ENCODE measurements at regions not wholly inside any gene's neighbourhood (a gene's known extent, or its start where the extent isn't known, plus 50 kb on each side); places are given as distances from the start of the nearest gene placed in this dataset.
A peak's percentile ranks its signal among the peaks of the same experiment; 100 is the strongest.
"Not testable (repeated sequence)": the region's sequence is repeated elsewhere in the genome, so short reads cannot be mapped to it uniquely, and the experiment has no call there.

DNA sequence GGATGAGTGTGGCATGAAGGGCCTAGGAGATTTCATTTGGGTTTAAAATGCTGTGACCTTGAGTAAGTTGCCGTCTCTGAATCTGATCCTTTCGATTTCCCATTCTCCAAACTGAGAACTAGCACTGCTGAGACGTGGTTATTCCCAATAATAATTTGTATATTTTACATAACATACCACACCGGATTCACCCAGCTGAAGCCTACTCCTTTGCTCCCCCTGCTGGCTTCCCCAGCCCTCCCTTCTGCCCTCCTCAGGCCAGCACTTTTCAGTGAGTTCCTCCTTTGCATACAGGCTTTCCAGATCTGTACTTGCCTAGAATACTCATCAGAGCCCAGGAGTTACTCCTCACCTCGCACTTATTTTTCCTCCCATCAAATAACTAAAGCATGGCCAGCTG, 255.1 kb downstream of the OR4F29 start:
- DNase-seq = not testable (repeated sequence)

DNA sequence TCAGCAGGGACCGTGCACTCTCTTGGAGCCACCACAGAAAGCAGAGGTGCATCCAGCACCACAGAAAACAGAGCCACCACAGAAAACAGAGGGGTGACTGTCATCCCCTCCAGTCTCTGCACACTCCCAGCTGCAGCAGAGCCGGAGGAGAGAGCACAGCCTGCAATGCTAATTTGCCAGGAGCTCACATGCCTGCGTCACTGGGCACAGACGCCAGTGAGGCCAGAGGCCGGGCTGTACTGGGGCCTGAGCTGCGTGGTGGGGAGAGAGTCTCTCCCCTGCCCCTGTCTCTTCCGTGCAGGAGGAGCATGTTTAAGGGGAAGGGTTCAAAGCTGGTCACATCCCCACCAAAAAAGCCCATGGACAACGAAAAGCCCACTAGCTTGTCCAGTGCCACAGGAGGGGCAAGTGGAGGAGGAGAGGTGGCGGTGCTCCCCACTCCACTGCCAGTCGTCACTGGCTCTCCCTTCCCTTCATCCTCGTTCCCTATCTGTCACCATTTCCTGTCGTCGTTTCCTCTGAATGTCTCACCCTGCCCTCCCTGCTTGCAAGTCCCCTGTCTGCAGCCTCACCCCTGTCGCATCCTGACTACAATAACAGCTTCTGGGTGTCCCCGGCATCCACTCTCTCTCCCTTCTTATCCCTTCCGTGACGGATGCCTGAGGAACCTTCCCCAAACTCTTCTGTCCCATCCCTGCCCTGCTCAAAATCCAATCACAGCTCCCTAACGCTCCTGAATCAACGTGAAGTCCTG, 260.0 kb downstream of the OR4F29 start:
- DNase-seq = not testable (repeated sequence)

DNA sequence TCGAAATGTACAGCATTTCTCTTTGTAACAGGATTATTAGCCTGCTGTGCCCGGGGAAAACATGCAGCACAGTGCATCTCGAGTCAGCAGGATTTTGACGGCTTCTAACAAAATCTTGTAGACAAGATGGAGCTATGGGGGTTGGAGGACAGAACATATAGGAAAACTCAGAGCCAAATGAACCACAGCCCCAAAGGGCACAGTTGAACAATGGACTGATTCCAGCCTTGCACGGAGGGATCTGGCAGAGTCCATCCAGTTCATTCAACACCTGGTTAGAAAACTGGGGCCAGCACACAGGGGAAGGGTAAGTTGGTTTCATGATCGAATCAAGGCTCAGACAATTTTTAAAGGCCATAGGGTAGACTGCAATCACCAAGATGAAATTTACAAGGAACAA, 260.8 kb downstream of the OR4F29 start:
- DNase-seq = not testable (repeated sequence)

DNA sequence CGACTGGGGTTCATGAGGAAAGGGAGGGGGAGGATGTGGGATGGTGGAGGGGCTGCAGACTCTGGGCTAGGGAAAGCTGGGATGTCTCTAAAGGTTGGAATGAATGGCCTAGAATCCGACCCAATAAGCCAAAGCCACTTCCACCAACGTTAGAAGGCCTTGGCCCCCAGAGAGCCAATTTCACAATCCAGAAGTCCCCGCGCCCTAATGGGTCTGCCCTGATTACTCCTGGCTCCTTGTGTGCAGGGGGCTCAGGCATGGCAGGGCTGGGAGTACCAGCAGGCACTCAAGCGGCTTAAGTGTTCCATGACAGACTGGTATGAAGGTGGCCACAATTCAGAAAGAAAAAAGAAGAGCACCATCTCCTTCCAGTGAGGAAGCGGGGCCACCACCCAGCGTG, 261.6 kb downstream of the OR4F29 start:
- DNase-seq = not testable (repeated sequence)

DNA sequence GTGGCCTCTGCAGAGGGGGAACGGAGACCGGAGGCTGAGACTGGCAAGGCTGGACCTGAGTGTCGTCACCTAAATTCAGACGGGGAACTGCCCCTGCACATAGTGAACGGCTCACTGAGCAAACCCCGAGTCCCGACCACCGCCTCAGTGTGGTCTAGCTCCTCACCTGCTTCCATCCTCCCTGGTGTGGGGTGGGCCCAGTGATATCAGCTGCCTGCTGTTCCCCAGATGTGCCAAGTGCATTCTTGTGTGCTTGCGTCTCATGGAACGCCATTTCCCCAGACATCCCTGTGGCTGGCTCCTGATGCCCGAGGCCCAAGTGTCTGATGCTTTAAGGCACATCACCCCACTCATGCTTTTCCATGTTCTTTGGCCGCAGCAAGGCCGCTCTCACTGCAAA, 262.2 kb downstream of the OR4F29 start:
- DNase-seq = not testable (repeated sequence)

DNA sequence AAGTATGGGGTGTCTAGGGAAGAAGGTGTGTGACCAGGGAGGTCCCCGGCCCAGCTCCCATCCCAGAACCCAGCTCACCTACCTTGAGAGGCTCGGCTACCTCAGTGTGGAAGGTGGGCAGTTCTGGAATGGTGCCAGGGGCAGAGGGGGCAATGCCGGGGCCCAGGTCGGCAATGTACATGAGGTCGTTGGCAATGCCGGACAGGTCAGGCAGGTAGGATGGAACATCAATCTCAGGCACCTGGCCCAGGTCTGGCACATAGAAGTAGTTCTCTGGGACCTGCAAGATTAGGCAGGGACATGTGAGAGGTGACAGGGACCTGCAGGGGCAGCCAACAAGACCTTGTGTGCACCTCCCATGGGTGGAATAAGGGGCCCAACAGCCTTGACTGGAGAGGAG, 264.2 kb downstream of the OR4F29 start:
- not testable (repeated sequence) for DNase-seq

DNA sequence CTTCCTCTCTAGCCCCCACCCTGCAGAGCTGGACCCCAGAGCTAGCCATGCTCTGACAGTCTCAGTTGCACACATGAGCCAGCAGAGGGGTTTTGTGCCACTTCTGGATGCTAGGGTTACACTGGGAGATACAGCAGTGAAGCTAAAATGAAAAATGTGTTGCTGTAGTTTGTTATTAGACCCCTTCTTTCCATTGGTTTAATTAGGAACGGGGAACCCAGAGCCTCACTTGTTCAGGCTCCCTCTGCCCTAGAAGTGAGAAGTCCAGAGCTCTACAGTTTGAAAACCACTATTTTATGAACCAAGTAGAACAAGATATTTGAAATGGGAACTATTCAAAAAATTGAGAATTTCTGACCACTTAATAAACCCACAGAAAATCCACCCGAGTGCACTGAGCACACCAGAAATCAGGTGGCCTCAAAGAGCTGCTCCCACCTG, 264.8 kb downstream of the OR4F29 start:
- not testable (repeated sequence) for DNase-seq

DNA sequence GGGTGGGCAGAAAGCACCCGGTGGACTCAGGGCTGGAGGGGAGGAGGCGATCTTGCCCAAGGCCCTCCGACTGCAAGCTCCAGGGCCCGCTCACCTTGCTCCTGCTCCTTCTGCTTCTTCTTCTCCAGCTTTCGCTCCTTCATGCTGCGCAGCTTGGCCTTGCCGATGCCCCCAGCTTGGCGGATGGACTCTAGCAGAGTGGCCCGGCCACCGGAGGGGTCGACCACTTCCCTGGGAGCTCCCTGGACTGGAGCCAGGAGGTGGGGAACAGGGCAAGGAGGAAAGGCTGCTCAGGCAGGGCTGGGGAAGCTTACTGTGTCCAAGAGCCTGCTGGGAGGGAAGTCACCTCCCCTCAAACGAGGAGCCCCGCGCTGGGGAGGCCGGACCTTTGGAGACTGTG, 265.3 kb downstream of the OR4F29 start:
- not testable (repeated sequence) for DNase-seq

DNA sequence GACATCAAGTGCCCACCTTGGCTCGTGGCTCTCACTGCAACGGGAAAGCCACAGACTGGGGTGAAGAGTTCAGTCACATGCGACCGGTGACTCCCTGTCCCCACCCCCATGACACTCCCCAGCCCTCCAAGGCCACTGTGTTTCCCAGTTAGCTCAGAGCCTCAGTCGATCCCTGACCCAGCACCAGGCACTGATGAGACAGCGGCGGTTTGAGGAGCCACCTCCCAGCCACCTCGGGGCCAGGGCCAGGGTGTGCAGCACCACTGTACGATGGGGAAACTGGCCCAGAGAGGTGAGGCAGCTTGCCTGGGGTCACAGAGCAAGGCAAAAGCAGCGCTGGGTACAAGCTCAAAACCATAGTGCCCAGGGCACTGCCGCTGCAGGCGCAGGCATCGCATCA, 266.0 kb downstream of the OR4F29 start:
- DNase-seq = not testable (repeated sequence)

DNA sequence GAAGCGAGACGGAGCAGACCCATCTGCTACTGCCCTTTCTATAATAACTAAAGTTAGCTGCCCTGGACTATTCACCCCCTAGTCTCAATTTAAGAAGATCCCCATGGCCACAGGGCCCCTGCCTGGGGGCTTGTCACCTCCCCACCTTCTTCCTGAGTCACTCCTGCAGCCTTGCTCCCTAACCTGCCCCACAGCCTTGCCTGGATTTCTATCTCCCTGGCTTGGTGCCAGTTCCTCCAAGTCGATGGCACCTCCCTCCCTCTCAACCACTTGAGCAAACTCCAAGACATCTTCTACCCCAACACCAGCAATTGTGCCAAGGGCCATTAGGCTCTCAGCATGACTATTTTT, 267.2 kb downstream of the OR4F29 start:
- not testable (repeated sequence) for DNase-seq

DNA sequence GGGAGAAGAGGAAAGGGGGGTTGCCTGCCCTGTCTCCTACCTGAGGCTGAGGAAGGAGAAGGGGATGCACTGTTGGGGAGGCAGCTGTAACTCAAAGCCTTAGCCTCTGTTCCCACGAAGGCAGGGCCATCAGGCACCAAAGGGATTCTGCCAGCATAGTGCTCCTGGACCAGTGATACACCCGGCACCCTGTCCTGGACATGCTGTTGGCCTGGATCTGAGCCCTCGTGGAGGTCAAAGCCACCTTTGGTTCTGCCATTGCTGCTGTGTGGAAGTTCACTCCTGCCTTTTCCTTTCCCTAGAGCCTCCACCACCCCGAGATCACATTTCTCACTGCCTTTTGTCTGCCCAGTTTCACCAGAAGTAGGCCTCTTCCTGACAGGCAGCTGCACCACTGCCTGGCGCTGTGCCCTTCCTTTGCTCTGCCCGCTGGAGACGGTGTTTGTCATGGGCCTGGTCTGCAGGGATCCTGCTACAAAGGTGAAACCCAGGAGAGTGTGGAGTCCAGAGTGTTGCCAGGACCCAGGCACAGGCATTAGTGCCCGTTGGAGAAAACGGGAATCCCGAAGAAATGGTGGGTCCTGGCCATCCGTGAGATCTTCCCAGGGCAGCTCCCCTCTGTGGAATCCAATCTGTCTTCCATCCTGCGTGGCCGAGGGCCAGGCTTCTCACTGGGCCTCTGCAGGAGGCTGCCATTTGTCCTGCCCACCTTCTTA, 267.7 kb downstream of the OR4F29 start:
- DNase-seq = not testable (repeated sequence)

DNA sequence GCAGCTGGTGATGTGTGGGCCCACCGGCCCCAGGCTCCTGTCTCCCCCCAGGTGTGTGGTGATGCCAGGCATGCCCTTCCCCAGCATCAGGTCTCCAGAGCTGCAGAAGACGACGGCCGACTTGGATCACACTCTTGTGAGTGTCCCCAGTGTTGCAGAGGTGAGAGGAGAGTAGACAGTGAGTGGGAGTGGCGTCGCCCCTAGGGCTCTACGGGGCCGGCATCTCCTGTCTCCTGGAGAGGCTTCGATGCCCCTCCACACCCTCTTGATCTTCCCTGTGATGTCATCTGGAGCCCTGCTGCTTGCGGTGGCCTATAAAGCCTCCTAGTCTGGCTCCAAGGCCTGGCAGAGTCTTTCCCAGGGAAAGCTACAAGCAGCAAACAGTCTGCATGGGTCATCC, 268.4 kb downstream of the OR4F29 start:
- DNase-seq = not testable (repeated sequence)

DNA sequence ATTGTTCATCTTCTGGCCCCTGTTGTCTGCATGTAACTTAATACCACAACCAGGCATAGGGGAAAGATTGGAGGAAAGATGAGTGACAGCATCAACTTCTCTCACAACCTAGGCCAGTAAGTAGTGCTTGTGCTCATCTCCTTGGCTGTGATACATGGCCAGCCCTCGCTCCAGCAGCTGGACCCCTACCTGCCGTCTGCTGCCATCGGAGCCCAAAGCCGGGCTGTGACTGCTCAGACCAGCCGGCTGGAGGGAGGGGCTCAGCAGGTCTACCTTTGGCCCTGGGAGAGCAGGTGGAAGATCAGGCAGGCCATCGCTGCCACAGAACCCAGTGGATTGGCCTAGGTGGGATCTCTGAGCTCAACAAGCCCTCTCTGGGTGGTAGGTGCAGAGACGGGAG, 268.8 kb downstream of the OR4F29 start:
- not testable (repeated sequence) for DNase-seq

DNA sequence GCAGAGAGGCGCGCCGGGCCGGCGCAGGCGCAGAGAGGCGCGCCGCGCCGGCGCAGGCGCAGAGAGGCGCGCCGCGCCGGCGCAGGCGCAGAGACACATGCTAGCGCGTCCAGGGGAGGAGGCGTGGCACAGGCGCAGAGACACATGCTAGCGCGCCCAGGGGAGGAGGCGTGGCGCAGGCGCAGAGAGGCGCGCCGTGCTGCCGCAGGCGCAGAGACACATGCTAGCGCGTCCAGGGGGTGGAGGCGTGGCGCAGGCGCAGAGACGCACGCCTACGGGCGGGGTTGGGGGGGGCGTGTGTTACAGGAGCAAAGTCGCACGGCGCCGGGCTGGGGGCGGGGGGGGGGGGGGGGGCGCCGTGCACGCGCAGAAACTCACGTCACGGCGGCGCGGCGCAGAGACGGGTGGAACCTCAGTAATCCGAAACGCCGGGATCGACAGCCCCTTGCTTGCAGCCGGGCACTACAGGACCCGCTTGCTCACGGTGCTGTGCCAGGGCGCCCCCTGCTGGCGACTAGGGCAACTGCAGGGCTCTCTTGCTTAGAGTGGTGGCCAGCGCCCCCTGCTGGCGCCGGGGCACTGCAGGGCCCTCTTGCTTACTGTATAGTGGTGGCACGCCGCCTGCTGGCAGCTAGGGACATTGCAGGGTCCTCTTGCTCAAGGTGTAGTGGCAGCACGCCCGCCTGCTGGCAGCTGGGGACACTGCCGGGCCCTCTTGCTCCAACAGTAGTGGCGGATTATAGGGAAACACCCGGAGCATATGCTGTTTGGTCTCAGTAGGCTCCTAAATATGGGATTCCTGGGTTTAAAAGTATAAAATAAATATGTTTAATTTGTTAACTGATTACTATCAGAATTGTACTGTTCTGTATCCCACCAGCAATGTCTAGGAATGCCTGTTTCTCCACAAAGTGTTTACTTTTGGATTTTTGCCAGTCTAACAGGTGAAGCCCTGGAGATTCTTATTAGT, 269.9 kb downstream of the OR4F29 start:
- DNase-seq = peak; percentile 58

DNA sequence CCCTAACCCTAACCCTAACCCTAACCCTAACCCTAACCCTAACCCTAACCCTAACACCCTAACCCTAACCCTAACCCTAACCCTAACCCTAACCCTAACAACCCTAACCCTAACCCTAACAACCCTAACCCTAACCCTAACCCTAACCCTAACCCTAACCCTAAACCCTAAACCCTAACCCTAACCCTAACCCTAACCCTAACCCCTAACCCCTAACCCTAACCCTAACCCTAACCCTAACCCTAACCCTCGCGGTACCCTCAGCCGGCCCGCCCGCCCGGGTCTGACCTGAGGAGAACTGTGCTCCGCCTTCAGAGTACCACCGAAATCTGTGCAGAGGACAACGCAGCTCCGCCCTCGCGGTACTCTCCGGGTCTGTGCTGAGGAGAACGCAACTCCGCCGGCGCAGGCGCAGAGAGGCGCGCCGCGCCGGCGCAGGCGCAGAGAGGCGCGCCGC, 270.7 kb downstream of the OR4F29 start:
- DNase-seq = not testable (repeated sequence)

DNA sequence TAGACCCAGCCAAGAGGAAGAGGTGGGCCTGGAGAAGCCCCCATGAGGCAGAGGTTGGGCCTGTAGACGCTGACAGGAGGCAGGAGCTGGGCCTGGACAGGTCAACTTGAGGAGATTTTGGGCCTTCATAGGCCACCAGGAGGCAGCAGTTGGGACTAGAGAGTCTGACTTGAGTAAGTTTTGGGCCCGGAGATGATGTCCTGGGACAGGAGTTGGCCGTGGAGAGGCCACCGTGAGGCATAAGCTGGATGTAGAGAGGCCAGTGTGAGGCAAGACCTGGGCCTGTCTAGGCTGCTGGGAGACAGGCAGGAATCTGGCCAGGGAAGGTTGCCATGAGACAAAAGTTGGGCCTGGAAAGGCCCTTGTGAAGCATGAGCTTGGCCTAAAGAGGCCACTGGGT, 312.6 kb downstream of the OR4F29 start:
- not testable (repeated sequence) for DNase-seq

DNA sequence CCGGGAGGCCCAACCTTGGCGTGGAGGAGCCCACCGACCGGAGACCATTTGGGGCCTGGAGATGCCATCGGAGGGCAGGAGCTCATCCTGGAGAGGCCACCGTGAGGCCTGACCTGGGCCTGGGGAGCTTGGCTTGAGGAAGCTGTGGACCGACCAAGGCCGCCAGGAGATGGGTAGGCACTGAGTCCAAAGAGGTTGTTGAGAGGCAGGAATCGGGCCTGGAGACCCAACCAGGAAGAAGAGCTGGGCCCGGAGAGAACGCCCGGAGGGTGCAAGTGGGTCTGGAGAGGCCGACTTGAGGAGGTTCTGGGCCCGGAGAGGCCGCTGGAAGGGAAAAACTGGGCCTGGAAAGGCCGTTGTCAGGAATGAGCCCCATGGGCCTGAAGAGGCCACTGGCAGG, 313.8 kb downstream of the OR4F29 start:
- DNase-seq = not testable (repeated sequence)

DNA sequence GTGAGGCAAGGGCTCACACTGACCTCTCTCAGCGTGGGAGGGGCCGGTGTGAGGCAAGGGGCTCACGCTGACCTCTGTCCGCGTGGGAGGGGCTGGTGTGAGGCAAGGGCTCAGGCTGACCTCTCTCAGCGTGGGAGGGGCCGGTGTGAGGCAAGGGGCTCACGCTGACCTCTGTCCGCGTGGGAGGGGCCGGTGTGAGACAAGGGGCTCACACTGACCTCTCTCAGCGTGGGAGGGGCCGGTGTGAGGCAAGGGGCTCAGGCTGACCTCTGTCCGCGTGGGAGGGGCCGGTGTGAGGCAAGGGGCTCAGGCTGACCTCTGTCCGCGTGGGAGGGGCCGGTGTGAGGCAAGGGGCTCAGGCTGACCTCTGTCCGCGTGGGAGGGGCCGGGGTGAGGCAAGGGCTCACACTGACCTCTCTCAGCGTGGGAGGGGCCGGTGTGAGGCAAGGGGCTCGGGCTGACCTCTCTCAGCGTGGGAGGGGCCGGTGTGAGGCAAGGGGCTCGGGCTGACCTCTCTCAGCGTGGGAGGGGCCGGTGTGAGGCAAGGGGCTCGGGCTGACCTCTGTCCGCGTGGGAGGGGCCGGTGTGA, 315.0 kb downstream of the OR4F29 start:
- DNase-seq = not testable (repeated sequence)

DNA sequence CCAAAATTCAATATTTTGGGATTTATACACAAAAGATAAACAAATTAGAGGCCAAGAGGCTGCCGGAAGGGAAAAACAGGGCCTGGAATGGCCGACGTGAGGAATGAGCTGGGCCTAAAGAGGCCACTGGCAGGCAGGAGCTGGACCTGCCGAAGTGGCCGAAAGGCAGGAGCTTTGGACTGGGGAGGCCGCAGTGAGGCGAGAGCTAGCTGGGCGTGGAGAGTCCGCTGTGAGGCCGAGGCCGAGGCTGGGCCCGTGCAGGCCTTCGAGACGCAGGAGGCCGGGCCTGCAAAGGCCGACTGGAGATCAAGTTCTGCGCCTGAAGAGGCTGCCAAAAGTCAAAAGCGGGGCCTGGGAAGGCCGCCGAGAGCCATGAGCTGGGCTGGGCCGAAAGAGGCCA, 316.5 kb downstream of the OR4F29 start:
- DNase-seq = not testable (repeated sequence)

DNA sequence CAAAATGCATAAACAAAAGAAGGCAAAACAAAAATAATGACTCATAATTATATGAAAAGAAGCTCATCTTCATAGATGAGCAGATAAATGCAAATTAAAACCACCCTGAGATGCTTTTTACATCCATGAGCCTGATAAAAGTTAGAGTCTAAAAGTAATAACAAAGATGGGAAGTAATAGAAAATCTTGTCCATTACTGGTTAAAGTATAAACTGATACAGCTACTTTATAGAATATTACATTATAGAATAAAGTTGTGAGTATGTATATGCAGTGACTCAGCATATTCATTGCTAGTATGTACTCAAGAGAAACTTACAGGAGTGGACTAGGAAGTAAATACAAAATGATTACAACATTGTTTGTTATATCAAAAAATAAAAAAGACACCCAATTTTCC, 333.0 kb downstream of the OR4F29 start:
- not testable (repeated sequence) for DNase-seq

DNA sequence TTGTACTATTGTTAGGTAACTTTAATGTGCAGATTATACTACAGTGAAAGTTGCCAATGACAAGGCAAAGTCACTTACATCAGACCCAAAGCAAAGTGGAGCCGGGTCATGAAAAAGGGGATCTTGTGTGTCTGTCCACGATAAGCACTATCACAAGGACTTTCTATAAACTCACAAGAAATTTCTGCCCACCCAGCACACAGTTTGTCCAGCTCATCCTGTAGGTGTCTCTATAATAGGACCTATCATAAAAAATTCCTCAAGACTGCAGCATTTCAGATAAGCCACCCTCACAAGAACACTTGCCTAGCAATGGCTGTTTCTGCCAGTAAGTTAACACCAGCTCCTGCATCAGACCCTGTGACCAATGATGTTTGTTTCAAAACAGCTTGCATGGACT, 335.9 kb downstream of the OR4F29 start:
- DNase-seq = not testable (repeated sequence)

DNA sequence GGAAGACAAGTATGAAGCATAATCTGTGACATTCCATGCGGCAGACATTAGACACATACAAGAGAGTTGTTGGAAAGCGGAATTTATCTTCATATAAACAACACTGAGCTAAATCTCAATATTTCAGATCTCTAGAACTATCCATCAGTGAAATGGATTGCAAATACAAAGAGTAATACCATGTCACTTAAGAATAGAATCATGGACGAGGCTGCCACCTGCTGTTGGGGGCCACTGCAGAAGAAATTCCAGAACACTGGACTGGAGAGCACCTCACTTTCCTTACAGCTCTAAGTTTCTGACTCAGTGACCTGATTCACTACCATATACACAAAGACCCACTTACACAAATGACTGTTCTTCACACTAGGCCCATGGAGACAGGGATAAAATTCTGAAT, 346.7 kb downstream of the OR4F29 start:
- not testable (repeated sequence) for DNase-seq

DNA sequence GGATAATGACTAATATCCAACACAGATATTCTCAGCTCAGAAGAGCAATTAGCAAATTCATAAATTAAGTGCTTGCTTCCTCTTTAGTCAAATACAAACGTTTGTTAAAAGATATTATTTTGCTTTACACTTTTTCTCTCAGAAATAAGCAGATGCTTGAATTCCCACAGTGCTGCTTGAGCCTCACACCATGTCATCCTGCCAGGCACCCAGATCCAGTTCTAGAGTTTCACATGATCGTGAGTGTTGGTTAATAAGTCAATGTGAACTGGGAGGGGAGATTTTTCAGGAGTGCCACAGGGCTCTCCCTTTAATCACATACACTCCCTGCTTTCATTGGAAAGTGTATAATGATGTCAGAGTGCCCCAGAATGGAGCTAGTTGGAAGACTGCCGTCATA, 352.0 kb downstream of the OR4F29 start:
- not testable (repeated sequence) for DNase-seq
